DND-41 (cell line): ENCODE measurements at regions not wholly inside any gene's neighbourhood (a gene's known extent, or its start where the extent isn't known, plus 50 kb on each side); places are given as distances from the start of the nearest gene placed in this dataset.

Experiments
- EZH2 ChIP-seq: IDR thresholded peaks from 3 replicates; pipeline ENCODE4 v1.6.1; 2012; ENCODE audit warnings: borderline replicate concordance, low read depth, mild to moderate bottlenecking, moderate library complexity, low read length, inconsistent platforms; ENCODE audit not compliant: severe bottlenecking
- TF ChIP-seq, protein P1 (sequence below): IDR thresholded peaks from 2 replicates; pipeline ENCODE4 v1.5.1; 2012; ENCODE audit warnings: borderline replicate concordance, low read length, moderate library complexity, mild to moderate bottlenecking; ENCODE audit not compliant: poor library complexity, severe bottlenecking; ENCODE audit errors: extremely low read depth

GRCh38 chr4:3361896-3362295 is 69.1 kb downstream of the RGS12 start:
- TF ChIP-seq, protein P1, sequence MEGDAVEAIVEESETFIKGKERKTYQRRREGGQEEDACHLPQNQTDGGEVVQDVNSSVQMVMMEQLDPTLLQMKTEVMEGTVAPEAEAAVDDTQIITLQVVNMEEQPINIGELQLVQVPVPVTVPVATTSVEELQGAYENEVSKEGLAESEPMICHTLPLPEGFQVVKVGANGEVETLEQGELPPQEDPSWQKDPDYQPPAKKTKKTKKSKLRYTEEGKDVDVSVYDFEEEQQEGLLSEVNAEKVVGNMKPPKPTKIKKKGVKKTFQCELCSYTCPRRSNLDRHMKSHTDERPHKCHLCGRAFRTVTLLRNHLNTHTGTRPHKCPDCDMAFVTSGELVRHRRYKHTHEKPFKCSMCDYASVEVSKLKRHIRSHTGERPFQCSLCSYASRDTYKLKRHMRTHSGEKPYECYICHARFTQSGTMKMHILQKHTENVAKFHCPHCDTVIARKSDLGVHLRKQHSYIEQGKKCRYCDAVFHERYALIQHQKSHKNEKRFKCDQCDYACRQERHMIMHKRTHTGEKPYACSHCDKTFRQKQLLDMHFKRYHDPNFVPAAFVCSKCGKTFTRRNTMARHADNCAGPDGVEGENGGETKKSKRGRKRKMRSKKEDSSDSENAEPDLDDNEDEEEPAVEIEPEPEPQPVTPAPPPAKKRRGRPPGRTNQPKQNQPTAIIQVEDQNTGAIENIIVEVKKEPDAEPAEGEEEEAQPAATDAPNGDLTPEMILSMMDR, result no peak
- no peak for TF ChIP-seq EZH2
